H9 (cell line): ENCODE measurements at regions not wholly inside any gene's neighbourhood (a gene's known extent, or its start where the extent isn't known, plus 50 kb on each side); places are given as distances from the start of the nearest gene placed in this dataset.

Experiments used
- DNase-seq: peaks from one replicate; pipeline ENCODE4 v3.0.0-alpha.2; 2017
- H2AFZ ChIP-seq: one replicate; pipeline ENCODE4 v1.6.1; 2013; ENCODE audit warnings: mild to moderate bottlenecking, low read length, control low read depth, moderate library complexity
- H2AK5ac ChIP-seq: 2 replicates; pipeline ENCODE4 v1.6.1; 2013; ENCODE audit warnings: low read length, control low read depth, mixed read lengths; ENCODE audit not compliant: insufficient read length
- H2BK120ac ChIP-seq: one replicate; pipeline ENCODE4 v1.6.1; 2013; ENCODE audit warnings: low read depth, mild to moderate bottlenecking, low read length, control low read depth, inconsistent platforms; ENCODE audit not compliant: poor library complexity, severe bottlenecking
- H2BK12ac ChIP-seq: 2 replicates; pipeline ENCODE4 v1.6.1; 2013; ENCODE audit warnings: low read length, control low read depth, mixed read lengths, low read depth; ENCODE audit not compliant: insufficient read length
- H2BK15ac ChIP-seq: 2 replicates; pipeline ENCODE4 v1.6.1; 2013; ENCODE audit warnings: low read depth, low read length, control low read depth
- H2BK20ac ChIP-seq: one replicate; pipeline ENCODE4 v1.6.1; 2013; ENCODE audit warnings: low read depth, mild to moderate bottlenecking, low read length, control low read depth, inconsistent platforms; ENCODE audit not compliant: poor library complexity, severe bottlenecking
- H2BK5ac ChIP-seq: 2 replicates; pipeline ENCODE4 v1.6.1; 2013; ENCODE audit warnings: low read length, control low read depth, mixed read lengths; ENCODE audit not compliant: insufficient read length
- H3K14ac ChIP-seq: 2 replicates; pipeline ENCODE4 v1.6.1; 2013; ENCODE audit warnings: low read length, control low read depth; ENCODE audit not compliant: insufficient read depth
- H3K18ac ChIP-seq: 2 replicates; pipeline ENCODE4 v1.6.1; 2013; ENCODE audit warnings: low read depth, mild to moderate bottlenecking, mixed read lengths, low read length, control low read depth; ENCODE audit not compliant: insufficient read length
- H3K23ac ChIP-seq: 2 replicates; pipeline ENCODE4 v1.6.1; 2013; ENCODE audit warnings: low read length, control low read depth, mixed read lengths, low read depth; ENCODE audit not compliant: insufficient read length
- H3K23me2 ChIP-seq: 2 replicates; pipeline ENCODE4 v1.6.1; 2013; ENCODE audit warnings: low read depth, mild to moderate bottlenecking, mixed read lengths, low read length, control low read depth; ENCODE audit not compliant: insufficient read length, poor library complexity, severe bottlenecking
- H3K27ac ChIP-seq: 2 replicates; pipeline ENCODE4 v1.5.1; 2013; ENCODE audit warnings: low read length, control low read depth, mixed read lengths, low read depth; ENCODE audit not compliant: insufficient read length
- H3K27me3 ChIP-seq: 2 replicates; pipeline ENCODE4 v1.6.1; 2013; ENCODE audit warnings: low read length, control low read depth, inconsistent platforms; ENCODE audit not compliant: insufficient read depth
- H3K4ac ChIP-seq: 2 replicates; pipeline ENCODE4 v1.6.1; 2013; ENCODE audit warnings: low read depth, mild to moderate bottlenecking, control low read depth, inconsistent platforms, low read length, moderate library complexity
- H3K4me1 ChIP-seq: 2 replicates; pipeline ENCODE4 v1.6.1; 2013; ENCODE audit warnings: low read length, control low read depth, inconsistent platforms; ENCODE audit not compliant: insufficient read depth
- H3K4me2 ChIP-seq: 2 replicates; pipeline ENCODE4 v1.6.1; 2013; ENCODE audit warnings: low read length, control low read depth, mixed read lengths; ENCODE audit not compliant: insufficient read length, insufficient read depth
- H3K56ac ChIP-seq: 2 replicates; pipeline ENCODE4 v1.6.1; 2013; ENCODE audit warnings: low read depth, mild to moderate bottlenecking, mixed read lengths, low read length, control low read depth; ENCODE audit not compliant: insufficient read length
- H3K79me1 ChIP-seq: 2 replicates; pipeline ENCODE4 v1.6.1; 2013; ENCODE audit warnings: low read depth, mild to moderate bottlenecking, moderate library complexity, low read length, control low read depth, inconsistent platforms; ENCODE audit not compliant: insufficient read depth, poor library complexity, severe bottlenecking
- H3K79me2 ChIP-seq: 2 replicates; pipeline ENCODE4 v1.6.1; 2013; ENCODE audit warnings: low read length, control low read depth, inconsistent platforms; ENCODE audit not compliant: insufficient read depth
- H3K9ac ChIP-seq: 2 replicates; pipeline ENCODE4 v1.6.1; 2013; ENCODE audit warnings: low read length, control low read depth, mixed read lengths; ENCODE audit not compliant: insufficient read length; ENCODE audit errors: extremely low read depth
- H3K9me3 ChIP-seq: one replicate; pipeline ENCODE4 v1.6.1; 2013; ENCODE audit warnings: low read depth, low read length, inconsistent platforms; ENCODE audit not compliant: control insufficient read depth
- H3T11ph ChIP-seq: one replicate; pipeline ENCODE4 v1.6.1; 2013; ENCODE audit warnings: mild to moderate bottlenecking, low read length, control low read depth, inconsistent platforms
- H4K20me1 ChIP-seq: one replicate; pipeline ENCODE4 v1.6.1; 2013; ENCODE audit not compliant: control insufficient read depth, insufficient read length, insufficient read depth
- H4K5ac ChIP-seq: 2 replicates; pipeline ENCODE4 v1.6.1; 2013; ENCODE audit warnings: low read depth, mild to moderate bottlenecking, mixed read lengths, low read length, control low read depth; ENCODE audit not compliant: insufficient read length
- H4K8ac ChIP-seq: replicated peaks from 2 replicates; pipeline ENCODE4 v1.6.1; 2013; ENCODE audit warnings: low read length, control low read depth, mixed read lengths, low read depth; ENCODE audit not compliant: insufficient read length
- H4K91ac ChIP-seq: 2 replicates; pipeline ENCODE4 v1.6.1; 2013; ENCODE audit warnings: low read depth, mild to moderate bottlenecking, moderate library complexity, mixed read lengths, low read length, control low read depth; ENCODE audit not compliant: insufficient read length
- H3K27ac Mint-ChIP-seq, 3 experiments: 2 replicates in 2 of 3; 3 replicates in 1 of 3; pipeline ENCODE4 v1.8.0; 2020 to 2021; ENCODE audit warnings: mixed read lengths in 3 of 3, mild to moderate bottlenecking in 1 of 3, moderate library complexity in 1 of 3
- H3K27me3 Mint-ChIP-seq: 2 replicates; pipeline ENCODE4 v1.8.0; 2021; ENCODE audit warnings: low read depth, mild to moderate bottlenecking, moderate library complexity, mixed read lengths
- H3K36me3 Mint-ChIP-seq, 3 experiments: 2 replicates in 2 of 3; 3 replicates in 1 of 3; pipeline ENCODE4 v1.8.0; 2020 to 2021; ENCODE audit warnings: low read depth in 3 of 3, mixed read lengths in 3 of 3; ENCODE audit not compliant: insufficient read depth in 1 of 3
- H3K4me1 Mint-ChIP-seq, 2 experiments: 2 replicates each; pipeline ENCODE4 v1.8.0; 2020; ENCODE audit warnings: mixed read lengths in 2 of 2
- H3K4me3 Mint-ChIP-seq, 2 experiments: 2 replicates in 1 of 2; 3 replicates in 1 of 2; pipeline ENCODE4 v1.8.0; 2020 to 2021; ENCODE audit warnings: mild to moderate bottlenecking in 2 of 2, mixed read lengths in 2 of 2, moderate library complexity in 1 of 2
- H3K9me3 Mint-ChIP-seq, 2 experiments: 2 replicates in 1 of 2; 3 replicates in 1 of 2; pipeline ENCODE4 v1.8.0; 2020; ENCODE audit warnings: mild to moderate bottlenecking in 2 of 2, mixed read lengths in 2 of 2, moderate library complexity in 1 of 2
- CTCF ChIP-seq: fragments of 200-600 bp; sonication (generic); conservative IDR thresholded peaks from 3 replicates; pipeline ENCODE4 v1.8.0; 2021; ENCODE audit warnings: antibody characterized with exemption, mild to moderate bottlenecking
- WGBS: extraction: QIAGEN DNeasy Blood & Tissue Kit; methylation state at CpG from one replicate; pipeline ENCODE4 v1.1.7; 2013; ENCODE audit warnings: missing lambda C conversion rate, low lambda C conversion rate, mixed read lengths; ENCODE audit not compliant: insufficient read length; ENCODE audit errors: extremely low coverage; 5-methylcytosine and 5-hydroxymethylcytosine counted together

DNA sequence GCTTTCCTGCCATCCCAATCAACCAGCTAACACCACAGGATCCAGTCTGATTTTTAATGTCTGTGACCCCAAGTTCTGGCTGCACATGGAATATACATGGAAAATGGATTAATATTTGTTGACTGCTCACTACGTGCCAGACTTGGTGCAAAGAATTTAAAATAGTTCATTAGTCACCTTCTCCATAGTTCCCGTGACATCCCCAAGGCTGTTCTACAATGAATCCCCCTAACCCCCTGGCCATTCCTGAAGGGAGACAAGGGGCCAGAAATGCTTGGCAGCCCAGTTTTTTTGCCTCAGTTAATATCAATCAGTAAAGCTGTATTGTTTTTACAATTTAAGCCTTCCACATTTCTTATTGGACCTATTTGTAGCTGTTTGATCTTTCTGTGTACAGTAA is 71.0 kb upstream of the ST3GAL5 start:
- no peak overlapping the region for H3K4me3 Mint-ChIP-seq
- H3K9me3 Mint-ChIP-seq: peaks cover 23 to 30% of the 10 kb centered on the region in 2 experiments
- H4K8ac ChIP-seq: no peak overlapping the region
- peaks cover 0 to 11% (median 2%) of the 10 kb centered on the region in 3 experiments; a peak in 4 of 7 replicates for H3K36me3 Mint-ChIP-seq
- no peak overlapping the region for H2BK15ac ChIP-seq
- H3K14ac ChIP-seq: no peak overlapping the region
- no peaks in the 10 kb centered on the region for H3K23me2 ChIP-seq
- no peak for DNase-seq
- no peak overlapping the region; a peak in 1 of 7 replicates for H3K27ac Mint-ChIP-seq
- TF ChIP-seq CTCF: no peak
- no peak overlapping the region for H3K23ac ChIP-seq
- no peak overlapping the region for H2BK5ac ChIP-seq
- H3K27me3 ChIP-seq: no peaks in the 10 kb centered on the region; the same call in 1 of the 2 replicates
- H2BK12ac ChIP-seq: no peak overlapping the region
- H3K27ac ChIP-seq: no peak overlapping the region
- H3T11ph ChIP-seq: no peak overlapping the region
- no peak overlapping the region for H3K18ac ChIP-seq
- peaks cover 4% of the 10 kb centered on the region; the same call in 1 of the 2 replicates for H3K4me1 ChIP-seq
- no peak overlapping the region for H2AK5ac ChIP-seq
- no peaks in the 10 kb centered on the region for H4K20me1 ChIP-seq
- H3K9me3 ChIP-seq: peaks cover 17% of the 10 kb centered on the region
- H3K4me2 ChIP-seq: no peak overlapping the region
- H3K79me2 ChIP-seq: no peaks in the 10 kb centered on the region
- no peak overlapping the region for H3K4ac ChIP-seq
- peaks cover 13 to 17% of the 10 kb centered on the region in 2 experiments for H3K4me1 Mint-ChIP-seq
- H4K91ac ChIP-seq: no peak overlapping the region
- H3K27me3 Mint-ChIP-seq: peaks cover 4% of the 10 kb centered on the region
- no peak overlapping the region for H3K9ac ChIP-seq
- H4K5ac ChIP-seq: no peak overlapping the region
- H2AFZ ChIP-seq: no peak overlapping the region
- H3K56ac ChIP-seq: no peak overlapping the region
- no peak overlapping the region for H2BK20ac ChIP-seq
- no peaks in the 10 kb centered on the region for H3K79me1 ChIP-seq
- H2BK120ac ChIP-seq: no peak overlapping the region
- WGBS: no CpG with 5 or more reads among the region's 2 CpGs
